ENCODE measurements at regions not wholly inside any gene's neighbourhood (a gene's known extent, or its start where the extent isn't known, plus 50 kb on each side); places are given as distances from the start of the nearest gene placed in this dataset.

GRCh38 chr3:23668430-23668904, 137.3 kb upstream of the UBE2E1 start:
- no peak for TF ChIP-seq CTCF (conservative IDR thresholded peaks at IDR 0.05; ENCODE audit: low read depth)
- peak overlapping the region; percentile 63; the same call in 1 of the 2 replicates for H3K27ac ChIP-seq
- POLR2A ChIA-PET (ENCODE audit: low non-redundant PET), result no interaction called here
- peak; percentile 62 for DNase-seq (ENCODE audit: low spot score)
- CTCF ChIA-PET, result interaction anchor here (0.6 kb wide), 3 partner anchors 34 to 486 kb away, joined by 3 to 4 read pairs (median 3); no protein-coding TSS in a partner anchor

DNA sequence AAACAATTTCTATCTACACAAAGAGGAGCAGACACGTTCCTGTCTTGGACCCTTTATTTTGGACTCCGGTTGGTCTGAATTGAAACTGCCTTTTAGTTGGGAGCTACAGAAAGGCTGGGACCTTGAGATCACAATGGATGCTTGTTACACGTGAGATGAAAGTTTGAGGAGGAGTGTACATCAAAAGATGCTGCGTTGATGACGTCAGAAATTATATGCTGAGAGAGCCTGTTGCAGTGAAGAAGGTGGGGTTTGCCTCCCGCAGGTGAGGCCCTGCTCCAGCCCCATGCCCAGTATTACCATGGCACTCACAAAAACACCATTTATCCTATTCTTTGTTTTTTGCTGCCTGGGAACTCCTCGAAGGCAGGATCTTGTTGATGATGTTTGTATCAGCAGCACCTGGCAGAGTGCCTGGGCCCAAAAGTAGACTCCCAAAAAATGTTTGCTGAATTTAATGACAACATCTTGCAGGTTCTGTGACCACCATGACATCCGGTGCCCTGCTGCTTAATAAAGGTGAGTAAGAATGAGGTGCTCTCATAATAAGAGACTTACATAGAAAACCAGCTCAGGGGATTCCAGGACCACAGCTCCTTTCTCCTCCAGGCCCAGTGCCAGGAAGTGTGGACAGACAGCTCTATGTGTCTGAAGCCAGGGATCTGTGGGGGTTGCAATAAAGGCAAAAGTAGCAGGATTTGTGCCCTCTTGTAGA, 136.1 kb upstream of the UBE2E1 start:
- no peak overlapping the region for H3K27ac ChIP-seq
- ChIA-PET POLR2A (ENCODE audit: low non-redundant PET) (no interaction called here), CTCF (no interaction called here)
- no peak for TF ChIP-seq CTCF (conservative IDR thresholded peaks at IDR 0.05; ENCODE audit: low read depth)
- no peak for DNase-seq (ENCODE audit: low spot score)

DNA sequence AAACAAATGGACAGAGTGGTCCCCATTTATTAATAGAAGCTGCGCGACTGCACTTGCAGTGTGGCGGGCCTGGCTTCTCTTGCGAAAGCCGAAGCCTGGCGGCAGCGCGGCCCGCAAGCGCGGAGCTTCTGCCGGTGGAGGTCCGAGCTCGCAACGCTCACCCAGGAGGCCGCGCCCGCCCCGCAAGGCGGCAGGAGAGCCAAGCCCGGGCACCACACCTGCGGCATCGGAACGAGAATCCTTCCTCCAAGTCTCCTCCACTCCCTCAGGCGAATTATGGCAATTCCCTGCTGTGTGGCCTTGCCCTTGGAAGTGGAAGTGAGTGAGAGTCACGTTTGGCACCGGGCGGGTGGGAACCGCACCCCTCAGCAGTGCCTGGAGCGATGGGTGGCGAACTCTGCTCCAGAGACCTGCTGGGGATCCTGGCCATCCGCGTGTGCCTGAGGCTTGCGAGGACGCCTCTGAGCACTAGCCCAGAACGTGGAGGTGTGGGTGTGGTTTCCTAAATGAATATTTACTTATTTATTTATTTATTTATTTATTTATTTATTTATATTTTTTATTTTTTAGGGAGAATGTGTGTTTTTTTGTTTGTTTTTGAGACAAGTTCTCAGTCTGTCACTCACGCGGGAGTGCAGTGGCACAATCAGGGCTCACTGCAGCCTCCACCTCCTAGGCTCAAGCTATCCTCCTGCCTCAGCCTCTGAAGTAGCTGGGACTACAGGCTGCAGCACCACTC, 133.7 kb upstream of the UBE2E1 start:
- POLR2A ChIA-PET (ENCODE audit: low non-redundant PET), result no interaction called here
- DNase-seq (ENCODE audit: low spot score), result peak; percentile 20
- CTCF ChIA-PET, result no interaction called here
- peak overlapping the region; percentile 58 for H3K27ac ChIP-seq
- no peak for TF ChIP-seq CTCF (conservative IDR thresholded peaks at IDR 0.05; ENCODE audit: low read depth)

- ChIA-PET POLR2A (ENCODE audit: low non-redundant PET) (no interaction called here), CTCF (no interaction called here)
- no peak overlapping the region; the same call in 1 of the 2 replicates for H3K27ac ChIP-seq
- DNase-seq (ENCODE audit: low spot score), result no peak
- TF ChIP-seq CTCF (conservative IDR thresholded peaks at IDR 0.05; ENCODE audit: low read depth), result no peak
Observed at GRCh38 chr3:23672628-23673027, 133.1 kb upstream of the UBE2E1 start.

- ChIA-PET CTCF (no interaction called here), POLR2A (ENCODE audit: low non-redundant PET) (no interaction called here)
- no peak for DNase-seq (ENCODE audit: low spot score)
- no peak for TF ChIP-seq CTCF (conservative IDR thresholded peaks at IDR 0.05; ENCODE audit: low read depth)
- H3K27ac ChIP-seq, result no peak overlapping the region
Observed at GRCh38 chr3:23675010-23675409, 130.7 kb upstream of the UBE2E1 start.

- CTCF ChIA-PET, result no interaction called here
- POLR2A ChIA-PET (ENCODE audit: low non-redundant PET), result no interaction called here
- no peak for TF ChIP-seq CTCF (conservative IDR thresholded peaks at IDR 0.05; ENCODE audit: low read depth)
- DNase-seq (ENCODE audit: low spot score), result no peak
- no peak overlapping the region for H3K27ac ChIP-seq
Observed at GRCh38 chr3:23676093-23676492, 129.7 kb upstream of the UBE2E1 start.
